Limb (tissue), 2 donors: ENCODE measurements at regions not wholly inside any gene's neighbourhood (a gene's known extent, or its start where the extent isn't known, plus 50 kb on each side); places are given as distances from the start of the nearest gene placed in this dataset.
"Not testable (repeated sequence)": the region's sequence is repeated elsewhere in the genome, so short reads cannot be mapped to it uniquely, and the experiment has no call there.

Experiments used
- DNase-seq, 2 donors: peaks; one replicate each; pipeline ENCODE4 v3.0.0-alpha.2; 2016; ENCODE audit errors: extremely low spot score in 2 of 2

DNA sequence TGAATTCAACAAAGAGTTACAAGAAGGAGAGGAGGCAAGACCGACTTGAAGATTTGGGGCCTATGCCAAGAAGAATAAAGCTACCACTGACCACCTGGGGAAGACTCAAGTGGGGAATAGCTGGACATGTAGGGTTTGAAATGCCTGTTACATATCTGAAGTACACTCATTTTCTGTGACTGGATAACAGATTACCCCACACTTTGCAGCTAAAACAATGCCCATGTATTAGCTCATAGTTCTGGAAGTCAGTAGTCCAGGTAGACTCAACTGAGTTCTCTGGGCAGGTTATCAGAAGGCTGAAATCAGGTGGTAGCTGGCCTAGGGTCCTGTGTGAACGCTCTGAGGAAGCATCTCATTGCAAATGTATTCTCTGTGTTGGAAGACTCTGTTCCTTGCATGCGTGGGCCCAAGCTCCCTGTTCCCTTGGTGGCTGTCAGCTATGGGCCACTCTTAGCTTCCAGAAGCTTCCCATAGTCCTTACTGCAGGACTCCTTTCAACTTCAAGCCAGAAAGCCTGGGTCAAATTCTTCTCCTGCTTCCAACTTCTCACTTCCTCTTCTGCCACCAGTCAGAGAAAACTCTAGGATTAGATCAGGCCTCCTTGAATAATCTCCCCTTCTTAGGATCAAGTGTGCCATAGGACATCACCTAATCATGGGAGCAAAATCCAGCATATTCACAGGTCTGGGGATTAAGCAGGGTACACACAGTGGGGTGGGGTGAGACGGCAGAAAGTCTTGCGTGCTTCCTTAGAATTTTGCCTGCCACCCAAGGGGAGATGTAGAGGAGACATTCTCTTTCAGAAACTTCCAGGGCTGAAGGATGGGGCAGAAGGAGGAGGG, 187.8 kb downstream of the SHQ1 start:
- DNase-seq, result no peak

DNA sequence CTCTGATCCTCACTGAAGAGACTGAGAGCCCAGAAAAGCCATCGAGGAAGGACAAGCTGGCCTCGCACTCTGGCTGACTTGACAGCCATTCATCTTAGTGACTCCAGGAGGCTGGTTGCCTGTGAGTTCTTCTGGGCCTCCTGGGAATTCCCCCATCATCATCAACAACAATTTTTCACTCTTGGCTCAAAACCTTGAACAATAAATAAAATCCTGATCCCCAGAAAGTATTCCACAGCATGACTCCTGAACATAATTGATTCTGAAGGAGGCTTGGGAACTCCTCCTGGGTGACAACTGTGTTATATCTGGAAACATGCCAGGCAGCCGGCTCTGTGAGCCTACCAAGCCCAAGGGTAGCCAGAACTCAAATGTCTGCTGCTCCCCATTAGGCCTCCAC, 188.6 kb downstream of the SHQ1 start:
- no peak for DNase-seq

DNA sequence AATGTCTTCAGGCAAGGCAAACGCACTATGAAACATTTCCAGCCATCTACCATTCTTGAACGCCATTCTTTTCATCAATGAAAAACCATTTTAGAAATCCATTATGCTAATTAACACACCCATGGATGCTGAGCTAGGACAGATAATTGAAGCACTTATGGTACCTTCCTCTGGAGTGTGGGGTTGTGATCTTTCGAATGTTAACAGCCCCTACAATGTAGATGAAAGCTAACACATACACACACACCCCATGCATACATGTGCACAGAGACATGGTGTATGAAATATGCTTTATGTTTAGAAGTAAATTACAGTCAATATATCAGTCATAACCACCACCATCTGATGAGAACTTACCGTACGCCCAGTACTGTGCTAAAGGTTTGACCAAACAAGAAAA, 189.1 kb downstream of the SHQ1 start:
- no peak for DNase-seq

DNA sequence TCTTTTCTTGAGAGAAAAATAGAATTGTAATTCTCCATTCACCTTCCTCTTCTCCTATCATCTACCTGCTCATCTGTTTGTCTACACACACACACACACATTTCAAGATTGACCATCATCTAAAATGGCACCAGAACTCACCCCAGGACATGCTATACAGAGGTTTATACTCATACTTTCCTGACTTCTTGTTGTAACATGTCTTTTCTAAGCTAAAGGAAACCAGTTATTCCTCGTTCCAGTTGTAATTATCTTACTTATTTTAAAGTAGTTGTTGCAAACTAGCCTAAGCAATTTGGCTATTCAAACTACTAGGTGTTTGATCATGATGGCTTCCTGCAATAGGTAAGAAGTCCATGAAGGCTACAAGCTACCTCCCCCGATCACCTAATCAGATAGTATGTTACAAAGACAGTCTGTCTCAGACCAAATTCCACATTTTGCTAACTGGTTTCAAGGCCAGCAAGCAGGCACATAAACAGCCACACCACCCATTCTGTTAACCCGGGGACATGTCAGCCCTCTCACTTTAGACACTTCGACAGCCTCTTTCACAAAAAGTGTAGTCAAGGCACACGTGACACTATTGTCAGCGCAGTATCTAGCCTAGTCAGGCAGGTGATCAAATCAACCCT, 189.7 kb downstream of the SHQ1 start:
- DNase-seq, result no peak

DNA sequence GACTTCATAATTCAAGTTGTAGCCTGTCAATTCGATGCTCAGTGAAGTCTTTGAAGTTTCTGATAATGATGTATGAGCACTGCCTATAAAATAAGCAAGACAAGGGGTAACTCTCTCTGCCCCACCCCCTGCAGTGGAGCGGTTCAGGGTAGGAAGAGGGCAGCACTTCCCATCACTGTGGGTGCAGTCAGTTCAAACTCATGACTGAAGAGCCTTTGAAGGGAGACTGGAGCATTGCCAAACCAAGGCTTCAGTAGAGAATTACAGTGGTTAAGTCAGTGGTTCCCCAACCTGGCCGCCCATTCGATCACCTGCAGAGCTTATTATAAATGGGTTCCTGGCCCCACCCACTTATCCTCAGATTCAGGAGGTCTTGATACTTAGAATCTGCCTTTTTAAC, 190.6 kb downstream of the SHQ1 start:
- no peak for DNase-seq

DNA sequence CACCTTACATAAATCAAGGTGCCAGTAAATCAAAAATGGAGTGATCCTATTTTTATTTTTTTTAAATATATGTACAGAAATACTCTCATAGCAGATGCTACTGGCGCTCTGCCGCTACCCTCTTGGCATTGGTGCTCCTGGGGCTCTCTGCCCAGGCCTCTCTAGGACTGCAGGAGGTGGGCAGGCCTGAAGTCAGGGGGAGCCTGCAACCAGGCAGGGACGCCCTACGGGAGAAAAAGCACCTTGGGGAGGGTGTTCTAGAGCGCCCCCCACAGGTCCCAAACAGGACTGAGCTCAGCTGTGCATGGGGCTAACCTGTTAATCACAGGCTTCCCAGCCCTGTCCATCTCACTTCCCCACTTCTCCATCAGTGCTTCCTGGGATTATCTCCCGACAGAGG, 192.5 kb downstream of the SHQ1 start:
- DNase-seq, result no peak

DNA sequence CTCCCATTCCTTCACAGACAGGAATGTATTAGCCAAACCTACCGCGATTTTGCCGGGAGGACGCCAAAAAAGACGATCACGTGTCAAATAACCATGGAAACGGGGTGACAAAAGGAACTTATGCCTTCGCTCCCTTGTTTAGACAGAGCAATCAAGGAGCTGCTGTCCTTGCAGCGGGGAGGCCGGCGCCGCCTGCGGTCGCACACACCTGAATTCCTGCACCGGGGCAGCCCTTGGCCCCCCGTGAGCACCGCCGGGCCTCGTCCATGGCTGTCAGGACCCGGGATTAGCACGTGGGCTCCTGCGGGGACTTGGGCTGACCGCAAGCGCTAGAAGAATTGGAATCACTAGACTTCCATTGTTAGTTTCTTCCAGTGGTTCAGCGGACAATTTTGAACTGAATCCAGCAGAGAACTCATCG, 193.1 kb downstream of the SHQ1 start:
- DNase-seq, result peak; percentile 41 to 68

DNA sequence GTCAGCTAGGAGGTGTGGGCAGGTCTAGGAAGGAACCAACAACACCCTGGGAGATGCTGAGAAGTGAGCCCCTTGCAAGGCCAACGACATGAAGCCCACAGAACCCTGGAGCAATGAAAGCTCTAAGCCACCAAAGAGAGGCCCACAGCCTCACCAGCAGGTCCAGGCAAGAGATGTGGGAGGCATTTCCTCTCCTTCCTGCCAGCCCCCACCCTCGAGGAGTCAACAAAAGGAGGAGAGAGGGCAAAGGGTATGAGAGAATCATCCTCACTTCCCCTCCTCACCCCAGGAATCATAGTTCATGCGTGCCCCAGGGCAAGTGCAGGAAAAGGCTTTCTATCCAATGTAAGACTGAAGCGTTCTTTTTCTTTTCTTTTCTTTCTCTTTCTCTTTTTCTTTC, 195.8 kb downstream of the SHQ1 start:
- no peak for DNase-seq

DNA sequence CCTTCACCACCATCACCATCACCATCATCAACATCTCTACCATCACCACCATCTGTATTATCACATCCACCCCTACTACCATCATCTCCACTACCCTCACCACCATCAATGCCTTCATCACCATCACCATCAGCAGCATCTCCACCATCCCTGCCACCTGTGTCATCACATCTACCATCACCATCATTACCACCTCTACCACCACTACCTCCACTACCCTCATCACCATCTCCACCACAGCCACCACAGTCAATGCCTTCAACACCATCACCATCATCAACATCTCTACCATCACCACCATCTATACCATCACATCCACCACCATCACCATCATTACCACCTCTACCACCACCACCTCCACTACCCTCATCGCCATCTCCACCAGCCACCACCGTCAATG, 196.7 kb downstream of the SHQ1 start:
- no peak for DNase-seq

DNA sequence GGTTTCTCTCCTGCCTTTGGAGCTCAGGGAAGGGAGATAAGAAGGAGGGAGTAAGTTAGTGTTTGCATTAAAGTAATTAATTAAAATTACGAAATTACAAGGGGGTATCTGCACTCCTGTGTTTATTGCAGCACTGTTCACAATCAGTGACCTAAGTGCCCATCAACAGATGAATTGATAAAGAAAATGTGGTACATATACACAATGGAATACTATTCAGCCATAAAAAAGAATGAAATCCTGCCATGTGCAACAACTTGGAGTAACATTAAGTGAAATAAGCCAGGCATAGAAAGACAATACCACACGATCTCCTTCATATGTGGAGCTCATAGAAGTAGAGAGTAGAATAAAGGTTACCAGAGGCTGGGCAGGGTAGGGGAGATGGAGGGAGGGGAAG, 202.0 kb downstream of the SHQ1 start:
- DNase-seq, result no peak

DNA sequence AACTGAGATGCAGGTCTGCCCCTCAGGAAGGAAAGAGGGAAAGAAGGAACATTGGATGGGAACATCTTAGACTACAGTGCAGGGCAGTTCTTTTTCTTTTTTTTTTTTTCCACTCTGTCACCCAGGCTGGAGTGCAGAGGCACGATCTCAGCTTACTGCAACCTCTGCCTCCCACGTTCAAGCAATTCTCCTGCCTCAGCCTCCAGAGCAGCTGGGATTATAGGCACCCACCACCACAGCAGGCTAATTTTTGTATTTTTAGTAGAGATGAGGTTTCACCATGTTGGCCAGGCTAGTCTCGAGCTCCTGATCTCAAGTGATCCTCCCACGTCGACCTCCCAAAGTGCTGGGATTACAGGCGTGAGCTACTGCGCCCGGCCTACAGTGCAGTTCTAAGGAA, 204.6 kb downstream of the SHQ1 start:
- not testable (repeated sequence) for DNase-seq

DNA sequence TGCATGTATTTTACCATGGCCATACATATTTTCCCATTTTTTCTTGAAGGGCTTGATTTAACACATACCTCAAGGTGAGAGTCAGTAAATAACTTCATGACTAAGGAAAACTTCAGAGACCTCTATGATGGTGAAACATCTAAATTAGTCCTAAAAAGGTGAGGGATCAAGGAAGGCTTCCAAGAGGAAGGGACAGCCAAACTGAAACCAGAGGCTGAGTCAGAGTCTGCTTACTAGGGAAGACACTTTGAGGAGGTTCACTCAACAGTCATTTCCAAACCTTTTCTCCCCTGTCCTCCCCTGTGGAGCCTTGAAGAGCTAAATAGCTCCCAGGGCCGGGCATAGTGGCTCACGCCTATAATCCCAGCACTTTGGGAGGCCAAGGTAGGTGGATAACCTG, 206.6 kb downstream of the SHQ1 start:
- no peak for DNase-seq

DNA sequence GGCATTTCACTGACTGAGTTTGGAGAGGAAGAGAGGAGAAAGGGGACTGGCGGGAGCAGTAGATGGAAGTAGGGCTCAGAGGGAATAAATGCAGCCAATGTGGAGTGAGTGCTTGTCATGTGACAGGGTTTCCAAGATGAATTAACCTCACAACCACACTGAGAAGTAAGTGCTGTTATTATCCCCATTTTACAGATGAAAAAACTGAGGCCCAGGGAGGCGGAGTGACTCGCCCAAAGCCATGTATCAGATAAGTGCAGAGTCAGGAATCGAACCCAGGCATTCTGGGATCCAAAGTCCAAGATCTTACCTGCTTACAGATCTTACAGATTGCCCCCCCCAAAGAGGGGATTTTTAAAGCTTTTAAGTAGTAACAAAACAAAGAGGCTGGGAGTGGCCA, 207.2 kb downstream of the SHQ1 start:
- DNase-seq, result no peak

DNA sequence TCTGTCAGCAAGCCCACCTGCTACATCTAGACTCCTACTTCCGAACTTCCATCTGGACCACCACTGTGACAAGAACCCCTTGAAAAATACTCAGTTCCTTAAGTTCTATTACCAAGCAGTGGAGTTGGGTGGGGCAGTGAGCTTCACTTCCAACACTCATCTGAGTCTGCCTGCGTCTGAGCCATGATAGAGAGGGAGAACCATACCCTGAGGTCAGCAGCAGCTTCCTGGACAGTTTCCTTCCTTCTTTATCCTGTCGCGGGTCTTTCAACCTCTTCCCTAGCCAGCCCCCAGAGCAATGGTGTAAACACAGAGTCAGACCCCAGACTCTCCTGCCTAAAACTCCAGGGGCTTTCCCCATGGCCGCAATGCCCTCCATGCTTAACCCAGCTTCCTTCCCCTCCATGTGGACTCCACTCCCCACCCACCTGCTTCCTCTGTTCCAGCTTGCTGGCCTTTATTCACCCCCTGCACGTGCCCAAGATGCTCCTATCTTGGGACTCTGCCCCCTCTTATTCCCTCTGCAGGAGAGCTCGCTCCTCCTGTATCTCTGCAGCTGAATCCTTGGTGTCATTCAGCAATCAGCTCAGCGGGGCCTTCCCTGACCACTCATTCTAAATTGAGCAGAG, 211.2 kb downstream of the SHQ1 start:
- no peak for DNase-seq

DNA sequence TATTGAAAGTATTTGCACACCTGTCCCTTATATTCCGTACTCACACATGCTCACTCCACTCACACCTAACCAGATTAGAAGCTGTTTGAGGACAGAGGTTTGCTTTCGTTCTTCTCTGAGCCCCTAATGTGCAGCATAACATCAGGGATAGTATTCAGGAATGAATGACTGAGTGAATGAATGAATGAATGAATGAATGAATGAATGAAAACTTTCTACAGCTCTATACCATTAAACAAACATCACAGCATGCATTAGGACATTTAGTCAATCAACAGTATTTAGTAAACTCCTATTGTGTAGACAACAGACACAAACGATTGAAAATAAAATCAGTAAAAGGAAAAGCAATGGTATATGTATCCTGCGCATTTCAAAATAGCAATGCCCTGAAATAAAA, 212.7 kb downstream of the SHQ1 start:
- no peak for DNase-seq

DNA sequence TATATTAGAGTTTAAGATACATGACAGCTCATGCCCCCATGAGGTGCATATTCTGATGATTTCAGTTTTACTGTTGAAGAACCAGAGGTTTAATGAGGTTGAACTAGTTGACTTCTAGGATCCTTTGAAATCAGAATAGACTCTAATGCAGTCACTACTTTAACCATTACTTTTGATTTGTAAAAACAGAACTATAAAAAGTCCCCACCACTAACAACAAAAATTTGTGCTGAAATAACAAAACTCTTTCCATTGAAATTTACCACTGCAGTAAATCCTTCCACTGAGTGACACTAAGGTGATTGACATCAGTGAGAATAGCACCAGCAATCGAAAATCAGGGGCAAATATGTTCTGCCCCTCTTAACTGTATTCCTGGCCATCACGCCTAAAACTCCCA, 214.1 kb downstream of the SHQ1 start:
- DNase-seq, result no peak

DNA sequence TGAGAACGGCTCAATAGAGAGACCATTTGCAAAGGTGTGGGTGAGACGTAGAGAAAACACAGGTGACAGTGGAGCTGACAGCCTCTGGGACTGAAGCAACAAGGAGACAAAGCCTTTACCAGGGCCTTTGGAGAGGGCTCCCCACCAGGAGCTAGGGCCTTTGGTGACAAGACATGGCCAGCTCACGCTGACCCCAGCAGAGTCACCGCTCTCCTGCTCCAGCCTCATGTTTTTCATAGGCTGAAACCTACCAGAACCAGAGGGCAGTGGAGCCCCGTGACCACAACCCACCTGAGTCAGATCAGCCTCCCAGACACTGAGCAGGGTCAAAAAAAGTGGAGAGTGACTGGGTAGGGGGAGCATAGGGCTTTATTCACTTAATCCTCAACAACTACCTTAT, 214.7 kb downstream of the SHQ1 start:
- DNase-seq, result no peak

DNA sequence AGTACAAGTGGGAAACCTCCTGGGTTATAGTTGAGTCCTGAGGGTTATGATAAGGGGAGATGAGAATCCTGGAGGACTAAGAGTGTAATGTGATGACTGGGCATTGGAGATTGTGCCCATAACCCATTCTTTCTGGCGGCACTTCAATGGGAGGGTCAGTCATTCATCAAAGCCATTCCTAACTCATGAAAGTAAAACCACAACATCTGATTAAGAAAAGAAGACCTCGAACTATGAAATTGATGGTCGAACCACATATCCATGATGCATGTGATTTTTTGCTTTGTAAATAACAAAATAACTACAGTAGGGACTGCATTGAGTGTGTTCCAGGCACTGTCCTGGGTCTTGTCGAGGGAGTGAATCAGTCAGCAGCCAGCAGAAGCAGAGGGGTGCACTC, 215.1 kb downstream of the SHQ1 start:
- no peak for DNase-seq

DNA sequence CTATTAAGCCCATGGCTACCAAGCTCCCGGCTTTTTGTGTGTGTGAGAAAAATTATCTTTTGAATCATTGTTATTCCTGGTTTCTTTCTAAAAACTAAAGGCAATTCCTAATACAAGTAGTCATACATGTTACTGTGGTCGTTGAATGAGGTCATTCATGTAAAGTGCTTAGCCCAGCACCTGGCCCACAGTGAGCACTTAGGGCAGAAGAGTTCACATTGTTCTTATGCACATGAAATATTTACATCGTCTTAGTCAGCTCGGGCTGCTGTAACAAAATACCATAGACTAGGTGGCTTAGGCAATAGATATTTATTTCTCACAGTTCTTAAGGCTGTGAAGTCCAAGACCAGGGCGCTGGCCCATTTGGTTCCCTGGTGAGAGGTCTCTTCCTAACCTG, 216.1 kb downstream of the SHQ1 start:
- no peak for DNase-seq

DNA sequence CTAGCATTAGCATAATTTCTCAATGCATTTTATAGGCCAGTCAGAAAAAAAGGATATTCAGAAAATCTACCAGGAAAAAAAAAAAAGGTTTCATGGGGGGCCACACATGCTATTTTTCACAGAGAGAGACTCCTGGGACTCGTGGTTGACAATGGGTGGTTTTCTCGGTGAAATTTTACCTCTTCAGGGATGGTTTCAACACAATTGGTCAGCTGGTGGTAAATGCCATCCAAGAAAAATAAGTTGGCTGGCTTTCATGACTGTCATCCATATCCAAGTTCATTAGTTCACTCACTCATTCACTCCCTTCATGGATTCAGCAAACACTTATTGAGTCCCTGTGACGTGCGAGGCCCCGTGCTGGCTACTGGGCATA, 217.3 kb downstream of the SHQ1 start:
- DNase-seq, result no peak

DNA sequence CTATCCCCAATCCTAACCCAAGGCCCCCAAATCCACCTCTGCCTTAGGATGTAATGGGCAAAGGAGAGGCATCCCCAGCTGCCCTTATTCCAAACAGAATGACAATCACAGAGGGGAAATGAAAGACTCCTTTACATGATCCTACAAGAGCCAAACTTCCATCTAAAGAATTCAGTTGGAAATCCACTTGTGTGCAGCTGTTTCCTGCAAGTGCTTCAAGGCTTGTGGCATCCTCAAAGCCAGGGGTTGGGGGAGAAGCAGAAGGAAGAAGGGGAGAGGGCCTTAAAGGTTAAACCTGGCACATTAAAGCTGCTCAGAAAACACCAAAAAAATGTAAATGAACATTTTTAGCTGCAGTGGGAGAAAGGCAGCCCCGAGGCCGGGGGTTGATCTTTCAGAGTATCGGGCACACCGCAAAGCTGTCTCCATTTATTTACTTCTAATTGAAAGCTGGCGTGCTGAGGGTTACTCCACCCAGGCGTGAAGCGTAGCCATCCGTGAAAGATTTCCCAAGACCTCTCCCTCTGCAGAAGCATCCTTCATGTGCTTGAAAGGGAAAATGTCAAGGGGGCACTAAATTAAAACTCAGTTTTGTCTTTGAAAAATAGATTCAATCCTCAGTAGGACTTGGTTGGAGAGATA, 217.8 kb downstream of the SHQ1 start:
- DNase-seq, result no peak

DNA sequence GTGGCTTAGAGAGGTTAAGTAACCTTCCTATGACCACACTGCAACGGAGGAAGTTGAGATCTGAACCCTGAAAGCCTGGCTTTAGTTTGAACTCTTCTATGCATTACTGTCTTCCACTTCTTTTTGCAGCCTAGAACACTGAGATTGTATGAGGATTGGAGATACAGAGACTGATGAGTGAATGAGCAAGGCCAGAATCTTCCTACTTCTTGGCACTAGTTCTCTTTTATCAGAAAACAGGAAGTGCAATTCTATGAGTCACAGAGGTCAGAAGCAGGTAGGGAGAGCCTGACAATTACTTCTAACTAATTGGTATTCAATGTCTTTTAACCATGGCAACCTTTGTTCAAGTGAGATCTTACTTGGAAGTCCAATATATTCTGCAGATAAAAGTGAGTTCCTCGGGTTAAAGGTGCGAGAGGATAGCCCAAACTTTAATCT, 219.0 kb downstream of the SHQ1 start:
- DNase-seq, result no peak
